Omental fat pad (tissue), 3 donors: ENCODE measurements at regions not wholly inside any gene's neighbourhood (a gene's known extent, or its start where the extent isn't known, plus 50 kb on each side); places are given as distances from the start of the nearest gene placed in this dataset.

ENCODE experiments used
- ATAC-seq: fragments of 150-250 bp; one replicate; pipeline ENCODE4 v1.9.1; 2016; ENCODE audit warnings: mild to moderate bottlenecking, moderate library complexity; ENCODE audit not compliant: low FRiP score
- DNase-seq: peaks from one replicate; pipeline ENCODE4 v3.0.0-alpha.2; 2019; ENCODE audit warnings: low spot score
- CTCF ChIP-seq, 3 donors: fragments of 450-650 bp; IDR thresholded peaks; one replicate each; pipeline ENCODE4 v1.5.1; 2016 to 2017; ENCODE audit warnings: antibody characterized with exemption in 3 of 3, mild to moderate bottlenecking in 3 of 3, moderate library complexity in 2 of 3

- TF ChIP-seq CTCF (IDR thresholded peaks at IDR 0.05), result no peak
- no peak for DNase-seq
- ATAC-seq, result no peak
Measured at GRCh38 chr10:131726967-131727366, 173.8 kb upstream of the PPP2R2D start.

DNA sequence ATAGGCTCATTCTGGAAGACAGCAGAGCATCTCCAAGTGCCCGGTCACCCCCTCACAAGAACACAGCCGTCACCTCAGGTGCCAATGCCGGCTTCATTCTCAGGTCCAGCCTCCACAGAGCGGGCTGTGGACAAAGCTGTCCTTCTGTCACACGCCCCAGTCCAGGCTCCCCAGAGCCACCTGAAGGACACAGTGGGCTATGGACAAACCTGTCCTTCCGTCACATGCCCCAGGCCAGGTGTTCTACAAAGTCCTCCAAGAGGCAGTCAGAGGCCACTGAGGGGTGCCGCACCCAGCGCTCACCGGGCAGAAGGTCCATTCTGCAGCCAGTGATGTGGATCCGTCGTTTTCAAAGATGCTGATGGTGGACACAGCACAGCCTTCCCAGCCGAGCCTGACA is 173.2 kb upstream of the PPP2R2D start:
- no peak for TF ChIP-seq CTCF (IDR thresholded peaks at IDR 0.05)
- ATAC-seq, result no peak
- no peak for DNase-seq

DNA sequence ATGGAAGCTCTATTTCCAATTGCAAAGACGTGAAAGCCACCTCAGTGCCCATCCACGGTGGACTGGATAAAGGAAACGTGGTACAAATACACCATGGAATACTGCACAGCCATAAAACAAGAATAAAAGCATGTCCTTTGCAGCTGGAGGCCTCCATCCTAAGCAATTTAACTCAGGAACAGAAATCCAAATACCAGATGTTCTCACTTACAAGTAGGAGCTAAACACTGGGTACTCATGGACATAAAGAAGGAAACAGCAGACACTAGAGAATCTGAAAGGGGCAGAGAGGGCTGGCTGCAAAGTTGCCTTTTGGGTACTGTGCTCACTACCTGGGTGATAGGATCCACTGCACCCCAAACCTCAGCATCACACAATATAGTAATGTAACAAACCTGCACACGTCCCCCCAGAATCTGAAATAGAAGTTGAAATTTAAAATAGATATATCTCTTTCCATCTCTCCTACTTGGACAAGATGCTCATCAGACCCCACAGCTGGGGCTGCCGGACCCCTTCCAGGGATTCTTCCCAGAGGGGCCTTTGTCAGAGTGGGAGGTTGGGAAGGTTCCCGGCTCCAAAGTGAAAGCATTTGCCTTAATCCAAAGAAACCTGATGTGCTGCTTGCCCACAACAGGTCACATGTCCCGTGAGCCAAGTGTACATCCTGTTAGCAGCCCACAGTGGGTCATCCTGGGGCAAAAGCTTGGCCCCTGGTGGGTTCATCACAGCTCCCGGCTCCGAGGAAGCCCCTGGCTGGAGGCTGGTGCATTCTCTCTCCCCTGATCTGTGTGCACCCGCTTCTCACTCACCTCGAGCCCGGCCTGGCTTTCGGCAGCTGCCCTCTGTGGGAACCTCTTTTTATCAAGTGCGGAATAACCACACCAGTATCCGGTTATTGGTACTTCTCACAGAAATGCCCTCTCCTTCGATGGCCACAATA is 172.3 kb upstream of the PPP2R2D start:
- no peak for TF ChIP-seq CTCF (IDR thresholded peaks at IDR 0.05)
- ATAC-seq, result no peak
- no peak for DNase-seq

GRCh38 chr10:131729361-131729760 is 171.4 kb upstream of the PPP2R2D start:
- TF ChIP-seq CTCF (IDR thresholded peaks at IDR 0.05), result no peak
- DNase-seq, result no peak
- ATAC-seq, result no peak

DNA sequence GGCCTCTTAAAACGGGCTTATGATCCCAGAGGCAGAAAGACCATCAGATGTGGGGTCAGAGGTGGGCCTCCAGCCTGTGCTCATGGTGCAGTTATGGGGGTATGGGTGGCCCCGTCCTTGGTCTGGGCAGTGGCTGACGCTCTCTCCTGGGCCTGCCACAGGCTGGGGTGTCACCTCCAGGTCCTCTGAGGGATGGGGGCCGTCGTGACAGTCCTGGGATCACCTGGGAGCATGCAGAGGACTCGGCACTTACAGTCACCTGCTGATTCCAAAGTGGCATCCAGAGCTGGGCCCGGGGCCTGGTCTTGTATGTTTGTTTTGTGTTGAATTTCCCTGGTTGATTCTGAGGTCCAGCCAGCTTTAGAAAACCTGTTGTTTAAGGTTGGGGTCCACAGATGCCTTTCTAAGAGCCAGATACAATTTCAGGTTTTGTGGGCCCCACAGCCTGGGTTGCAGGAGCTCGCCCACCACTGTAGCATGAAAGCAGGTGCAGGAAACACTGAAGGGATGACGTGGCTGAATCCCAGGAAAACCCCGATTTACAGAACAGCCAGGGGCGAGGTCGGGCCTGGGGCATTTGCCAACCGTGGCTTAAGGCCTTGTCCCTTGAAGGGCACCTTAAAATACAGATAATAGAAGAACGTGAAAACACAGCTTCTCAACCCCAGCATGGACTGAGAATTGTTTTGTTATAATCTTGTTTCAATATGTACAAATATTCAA is 170.7 kb upstream of the PPP2R2D start:
- ATAC-seq (no peak), DNase-seq (no peak)

GRCh38 chr10:131730771-131731497 is 169.9 kb upstream of the PPP2R2D start:
- ATAC-seq (no peak), DNase-seq (no peak)
- TF ChIP-seq CTCF (IDR thresholded peaks at IDR 0.05), result no peak

More for the DNA sequence above, 170.7 kb upstream of the PPP2R2D start:
- no peak for TF ChIP-seq CTCF (IDR thresholded peaks at IDR 0.05)
